CD8-positive, alpha-beta memory T cell (primary cell): ENCODE measurements at regions not wholly inside any gene's neighbourhood (a gene's known extent, or its start where the extent isn't known, plus 50 kb on each side); places are given as distances from the start of the nearest gene placed in this dataset.

Experiments
- CTCF ChIA-PET: fragments of 350-600 bp; sonication (Branson Sonifier 250); formaldehyde crosslinking; loops from one replicate; lab custom pipeline; 2021; ENCODE audit warnings: antibody characterized with exemption; lab: Charles Lee
- POLR2A ChIA-PET: fragments of 350-600 bp; sonication (Branson Sonifier 250); formaldehyde crosslinking; loops from one replicate; lab custom pipeline; 2021; ENCODE audit warnings: antibody characterized with exemption; lab: Charles Lee
- DNase-seq, 5 donors: peaks; one replicate each; pipeline versions ENCODE4 v3.0.0 to v3.0.0-alpha.2; 2020 to 2022; ENCODE audit warnings: mixed read lengths in 1 of 5
- H3K27ac ChIP-seq: one replicate; pipeline ENCODE4 v1.7.0; 2013; ENCODE audit warnings: low read depth, mild to moderate bottlenecking, low read length, moderate library complexity
- H3K27me3 ChIP-seq: 2 replicates; pipeline ENCODE4 v1.7.0; 2013; ENCODE audit warnings: low read length, mild to moderate bottlenecking; ENCODE audit not compliant: insufficient read depth, poor library complexity, severe bottlenecking
- H3K36me3 ChIP-seq: 2 replicates; pipeline ENCODE4 v1.7.0; 2013; ENCODE audit warnings: mild to moderate bottlenecking, low read length, moderate library complexity; ENCODE audit not compliant: insufficient read depth
- H3K4me1 ChIP-seq: 2 replicates; pipeline ENCODE4 v1.7.0; 2013; ENCODE audit warnings: mild to moderate bottlenecking, low read length, moderate library complexity; ENCODE audit not compliant: insufficient read depth
- H3K4me3 ChIP-seq: 2 replicates; pipeline ENCODE4 v1.7.0; 2013; ENCODE audit warnings: mild to moderate bottlenecking, low read length
- H3K9me3 ChIP-seq: 2 replicates; pipeline ENCODE4 v1.7.0; 2013; ENCODE audit warnings: mild to moderate bottlenecking, low read length
- H3K27ac Mint-ChIP-seq, 8 donors: one replicate each; pipeline ENCODE4 v1.8.0; 2020 to 2021; ENCODE audit warnings: mixed read lengths in 8 of 8, mild to moderate bottlenecking in 6 of 8, inconsistent platforms in 3 of 8, moderate library complexity in 3 of 8
- H3K27me3 Mint-ChIP-seq, 2 donors: one replicate each; pipeline ENCODE4 v1.8.0; 2020 to 2021; ENCODE audit warnings: mixed read lengths in 2 of 2, mild to moderate bottlenecking in 1 of 2, moderate library complexity in 1 of 2
- H3K36me3 Mint-ChIP-seq, 3 donors: one replicate each; pipeline ENCODE4 v1.8.0; 2020 to 2021; ENCODE audit warnings: mixed read lengths in 3 of 3, inconsistent platforms in 1 of 3, mild to moderate bottlenecking in 1 of 3
- H3K4me1 Mint-ChIP-seq, 3 donors: one replicate each; pipeline ENCODE4 v1.8.0; 2020 to 2021; ENCODE audit warnings: mixed read lengths in 3 of 3, inconsistent platforms in 1 of 3, mild to moderate bottlenecking in 1 of 3
- H3K4me3 Mint-ChIP-seq, 7 donors: one replicate each; pipeline ENCODE4 v1.8.0; 2020 to 2021; ENCODE audit warnings: mixed read lengths in 7 of 7, mild to moderate bottlenecking in 6 of 7, moderate library complexity in 4 of 7, inconsistent platforms in 2 of 7
- H3K9me3 Mint-ChIP-seq, 5 donors: one replicate each; pipeline ENCODE4 v1.8.0; 2020 to 2022; ENCODE audit warnings: mixed read lengths in 5 of 5, mild to moderate bottlenecking in 3 of 5, moderate library complexity in 2 of 5, inconsistent platforms in 1 of 5

DNA sequence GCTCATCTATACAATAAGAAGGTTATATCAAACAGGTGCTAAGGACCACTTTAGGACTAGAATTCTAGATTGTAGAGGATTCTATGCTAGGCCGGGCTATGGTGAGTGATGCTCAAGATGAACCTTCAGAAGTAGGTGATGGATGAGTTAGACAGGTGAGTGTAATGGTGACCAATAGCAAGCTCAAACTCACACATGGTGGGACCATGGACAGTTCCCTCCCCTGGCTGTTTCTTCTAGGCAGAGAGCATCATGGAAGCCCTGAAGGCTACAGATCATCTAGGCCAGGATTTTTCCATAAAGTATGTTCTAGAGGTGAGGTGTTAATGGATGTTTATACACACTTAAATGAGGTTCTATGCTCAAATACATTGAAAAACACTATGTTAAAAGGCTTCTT is 162.2 kb upstream of the WDR11 start:
- Mint-ChIP-seq H3K27ac (peak overlapping the region in 1 of 8 donors; percentile 23), H3K4me3 (no peak overlapping the region), H3K36me3 (no peaks in the 10 kb centered on the region), H3K27me3 (peaks cover 0 to 4% of the 10 kb centered on the region in 2 donors), H3K4me1 (peaks cover 16 to 40% (median 29%) of the 10 kb centered on the region in 3 donors), H3K9me3 (peaks cover 0 to 6% (median 0%) of the 10 kb centered on the region in 5 donors)
- ChIA-PET CTCF (no interaction called here), POLR2A (no interaction called here)
- Histone ChIP-seq H3K27ac (no peak overlapping the region), H3K4me1 (no peaks in the 10 kb centered on the region), H3K9me3 (no peaks in the 10 kb centered on the region), H3K36me3 (no peaks in the 10 kb centered on the region), H3K27me3 (no peaks in the 10 kb centered on the region), H3K4me3 (no peak overlapping the region)
- DNase-seq, result no peak

DNA sequence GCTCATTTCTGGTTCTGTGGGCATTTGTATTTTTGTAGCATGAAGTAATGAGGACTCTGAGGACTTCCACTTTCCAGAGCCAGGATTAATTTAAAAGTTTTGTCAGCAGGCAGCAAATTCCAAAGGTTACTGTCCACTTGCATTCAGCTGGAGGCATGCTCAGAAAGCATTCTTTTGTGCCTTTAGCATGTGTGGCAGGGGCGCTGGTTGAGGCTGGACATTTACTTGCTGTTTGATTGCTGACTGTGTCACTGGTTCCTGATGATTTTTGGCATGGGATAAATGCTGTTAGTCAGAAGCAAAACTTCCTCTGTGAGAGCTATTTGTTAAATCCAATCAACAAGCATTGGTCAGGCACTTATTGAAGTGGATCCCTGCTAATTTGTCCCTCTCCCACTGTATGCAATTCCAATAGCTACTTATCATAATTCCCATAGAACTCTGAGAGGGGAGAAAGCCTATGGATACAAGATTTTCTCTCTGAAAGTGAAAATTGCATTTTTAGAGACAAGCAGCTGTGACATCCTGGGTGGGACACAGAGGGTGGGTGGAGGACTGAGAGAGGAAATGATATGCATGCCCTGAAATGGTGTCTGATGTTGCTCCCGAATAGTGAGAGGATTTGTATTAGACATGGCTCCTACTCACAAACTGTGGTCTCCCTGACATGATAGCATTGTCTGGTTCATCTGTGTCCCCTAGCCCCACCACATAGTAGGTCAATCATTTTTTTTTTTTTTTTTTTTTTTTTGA is 161.2 kb upstream of the WDR11 start:
- H3K27ac Mint-ChIP-seq, result peak overlapping the region in 4 of 8 donors; percentile 46 to 78 (median 74)
- H3K27me3 Mint-ChIP-seq, result peaks cover 0 to 4% of the 10 kb centered on the region in 2 donors
- peak overlapping the region in 1 of 7 donors; percentile 15 for H3K4me3 Mint-ChIP-seq
- Histone ChIP-seq H3K27me3 (no peaks in the 10 kb centered on the region), H3K4me3 (no peak overlapping the region), H3K27ac (no peak overlapping the region), H3K36me3 (no peaks in the 10 kb centered on the region), H3K9me3 (no peaks in the 10 kb centered on the region), H3K4me1 (no peaks in the 10 kb centered on the region)
- no peaks in the 10 kb centered on the region for H3K36me3 Mint-ChIP-seq
- POLR2A ChIA-PET, result no interaction called here
- DNase-seq, result no peak
- peaks cover 16 to 30% (median 20%) of the 10 kb centered on the region in 3 donors for H3K4me1 Mint-ChIP-seq
- H3K9me3 Mint-ChIP-seq, result peaks cover 0 to 17% (median 2%) of the 10 kb centered on the region in 5 donors
- CTCF ChIA-PET, result no interaction called here

DNA sequence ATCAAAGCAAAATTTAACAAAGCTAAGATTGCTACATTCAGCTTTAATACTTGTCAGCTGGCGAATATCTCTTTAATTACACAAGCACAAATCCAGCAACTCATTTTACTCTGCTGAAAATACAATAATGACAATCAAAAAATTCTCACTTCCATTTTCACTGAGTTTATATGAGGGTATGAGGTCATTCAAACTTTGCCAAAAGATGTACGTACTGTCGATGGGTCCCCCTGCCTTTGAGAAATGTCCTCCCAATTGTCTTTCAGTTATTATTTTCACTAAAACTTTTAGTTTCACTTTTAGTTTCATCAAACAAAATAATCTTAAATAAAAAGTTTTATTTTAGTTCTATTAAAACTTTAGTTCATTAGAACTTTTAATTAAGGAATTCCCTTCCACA is 159.5 kb upstream of the WDR11 start:
- H3K4me1 Mint-ChIP-seq, result peaks cover 14 to 30% (median 16%) of the 10 kb centered on the region in 3 donors
- H3K4me3 Mint-ChIP-seq, result peak overlapping the region in 6 of 7 donors; percentile 14 to 76 (median 46)

DNA sequence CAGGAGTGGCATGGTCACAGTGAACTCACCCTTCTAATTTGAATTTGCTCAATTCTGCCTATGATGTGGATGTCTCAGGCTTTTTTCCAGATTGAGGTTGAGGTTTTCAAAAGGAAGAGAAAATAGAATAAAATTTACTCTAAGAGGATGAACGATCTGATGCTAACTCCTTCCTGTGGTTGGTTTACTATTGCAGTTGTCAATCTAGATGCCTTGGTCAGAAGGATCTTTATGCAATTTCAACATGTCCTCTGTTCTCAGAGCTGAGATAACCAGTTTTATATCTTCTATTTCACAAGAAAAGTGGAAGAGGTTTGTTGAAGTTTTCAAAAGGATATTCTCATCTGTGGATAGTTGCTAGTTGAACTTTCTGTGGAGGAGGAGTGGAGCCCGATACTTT is 150.7 kb upstream of the WDR11 start:
- peaks cover 22 to 33% (median 25%) of the 10 kb centered on the region in 5 donors for H3K9me3 Mint-ChIP-seq

More for the DNA sequence above, 159.5 kb upstream of the WDR11 start:
- Histone ChIP-seq H3K27ac (no peak overlapping the region), H3K4me3 (no peak overlapping the region), H3K9me3 (no peaks in the 10 kb centered on the region), H3K4me1 (no peaks in the 10 kb centered on the region), H3K27me3 (no peaks in the 10 kb centered on the region), H3K36me3 (no peaks in the 10 kb centered on the region)
- Mint-ChIP-seq H3K27me3 (no peaks in the 10 kb centered on the region), H3K9me3 (peaks cover 0 to 28% (median 3%) of the 10 kb centered on the region in 5 donors), H3K36me3 (no peaks in the 10 kb centered on the region), H3K27ac (no peak overlapping the region)
- no peak for DNase-seq
- ChIA-PET CTCF (no interaction called here), POLR2A (no interaction called here)

DNA sequence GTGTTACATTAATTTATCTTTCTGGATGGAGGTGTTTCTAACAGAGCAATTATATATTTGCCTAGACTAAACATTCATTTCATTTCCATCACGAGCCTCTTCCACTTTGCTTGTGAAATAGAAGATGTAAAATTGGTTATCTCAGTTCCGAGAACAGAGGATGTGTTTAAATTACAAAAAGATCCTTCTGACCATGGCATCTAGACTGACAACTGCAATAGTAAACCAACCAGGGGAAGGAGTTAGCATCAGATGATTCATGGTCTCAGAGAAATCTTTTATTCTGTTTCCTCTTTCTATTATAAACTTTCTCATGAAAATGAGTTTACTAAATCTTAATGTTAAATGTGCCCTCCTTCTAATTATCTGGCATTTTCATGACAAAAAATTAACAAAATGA is 149.8 kb upstream of the WDR11 start:
- H3K36me3 ChIP-seq, result no peaks in the 10 kb centered on the region
- ChIA-PET POLR2A (no interaction called here), CTCF (no interaction called here)
- Mint-ChIP-seq H3K9me3 (peaks cover 20 to 26% (median 22%) of the 10 kb centered on the region in 5 donors), H3K4me1 (no peaks in the 10 kb centered on the region), H3K36me3 (no peaks in the 10 kb centered on the region), H3K27me3 (peaks cover 0 to 6% of the 10 kb centered on the region in 2 donors), H3K27ac (no peak overlapping the region), H3K4me3 (no peak overlapping the region)
- H3K9me3 ChIP-seq, result no peaks in the 10 kb centered on the region
- no peak overlapping the region for H3K4me3 ChIP-seq
- no peaks in the 10 kb centered on the region for H3K4me1 ChIP-seq
- no peak overlapping the region for H3K27ac ChIP-seq
- H3K27me3 ChIP-seq, result no peaks in the 10 kb centered on the region
- DNase-seq, result no peak

More for the DNA sequence above, 150.7 kb upstream of the WDR11 start:
- Histone ChIP-seq H3K27me3 (no peaks in the 10 kb centered on the region), H3K4me3 (no peak overlapping the region), H3K4me1 (no peaks in the 10 kb centered on the region), H3K27ac (no peak overlapping the region), H3K36me3 (no peaks in the 10 kb centered on the region), H3K9me3 (no peaks in the 10 kb centered on the region)
- H3K4me1 Mint-ChIP-seq, result no peaks in the 10 kb centered on the region
- H3K27me3 Mint-ChIP-seq, result peaks cover 0 to 6% of the 10 kb centered on the region in 2 donors
- no peak for DNase-seq
- no peak overlapping the region for H3K4me3 Mint-ChIP-seq
- ChIA-PET POLR2A (no interaction called here), CTCF (no interaction called here)
- no peaks in the 10 kb centered on the region for H3K36me3 Mint-ChIP-seq
- H3K27ac Mint-ChIP-seq, result no peak overlapping the region

DNA sequence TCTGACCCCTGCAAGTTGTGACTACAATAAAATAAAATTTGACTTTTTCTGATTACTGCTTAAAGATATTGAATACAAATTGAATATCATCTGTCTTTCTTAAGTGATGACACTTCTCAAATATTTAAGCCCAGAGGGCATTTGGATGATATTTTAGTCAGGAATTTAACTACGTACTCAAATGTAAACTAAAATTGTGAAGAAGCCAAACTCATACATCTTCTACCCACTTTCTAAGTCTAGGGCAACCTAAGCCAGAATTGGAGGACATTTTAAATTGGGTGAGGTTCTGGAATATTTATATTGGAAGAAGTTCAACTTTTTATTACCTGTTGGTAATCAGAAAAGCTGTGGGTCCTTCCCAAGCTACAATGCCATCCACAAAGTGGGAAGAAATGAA is 149.1 kb upstream of the WDR11 start:
- no peak for DNase-seq
- ChIA-PET POLR2A (no interaction called here), CTCF (no interaction called here)
- Histone ChIP-seq H3K9me3 (no peaks in the 10 kb centered on the region), H3K27ac (no peak overlapping the region), H3K36me3 (no peaks in the 10 kb centered on the region), H3K27me3 (no peaks in the 10 kb centered on the region), H3K4me3 (no peak overlapping the region), H3K4me1 (no peaks in the 10 kb centered on the region)
- Mint-ChIP-seq H3K36me3 (no peaks in the 10 kb centered on the region), H3K9me3 (peaks cover 13 to 26% (median 19%) of the 10 kb centered on the region in 5 donors), H3K27me3 (peaks cover 0 to 6% of the 10 kb centered on the region in 2 donors), H3K4me3 (no peak overlapping the region), H3K27ac (no peak overlapping the region), H3K4me1 (no peaks in the 10 kb centered on the region)

DNA sequence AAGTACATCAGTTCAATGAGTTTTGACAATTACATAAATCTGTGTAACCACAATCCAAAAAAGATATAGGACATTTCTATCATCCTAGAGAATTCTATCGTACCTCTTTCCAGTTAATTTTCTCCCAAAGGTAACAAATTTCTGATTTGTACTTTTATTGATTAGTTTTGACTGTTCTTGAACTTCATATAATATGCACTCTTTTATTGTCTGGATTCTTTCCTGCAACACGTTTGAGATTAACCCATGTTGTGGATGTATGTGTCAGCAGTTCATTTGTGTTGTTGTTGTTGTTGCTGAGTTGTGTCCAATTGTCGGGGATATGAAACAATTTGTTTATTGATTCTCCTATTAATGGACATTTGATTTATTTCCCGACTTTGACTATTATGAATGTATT is 145.9 kb upstream of the WDR11 start:
- Mint-ChIP-seq H3K27me3 (peaks cover 3 to 6% of the 10 kb centered on the region in 2 donors), H3K4me1 (no peaks in the 10 kb centered on the region), H3K4me3 (no peak overlapping the region), H3K36me3 (no peaks in the 10 kb centered on the region), H3K27ac (no peak overlapping the region), H3K9me3 (peaks cover 0 to 7% (median under 1%) of the 10 kb centered on the region in 5 donors)
- no peaks in the 10 kb centered on the region for H3K4me1 ChIP-seq
- CTCF ChIA-PET, result no interaction called here
- DNase-seq, result no peak
- H3K4me3 ChIP-seq, result no peak overlapping the region
- no peaks in the 10 kb centered on the region for H3K36me3 ChIP-seq
- POLR2A ChIA-PET, result no interaction called here
- H3K27me3 ChIP-seq, result no peaks in the 10 kb centered on the region
- H3K27ac ChIP-seq, result no peak overlapping the region
- H3K9me3 ChIP-seq, result no peaks in the 10 kb centered on the region

DNA sequence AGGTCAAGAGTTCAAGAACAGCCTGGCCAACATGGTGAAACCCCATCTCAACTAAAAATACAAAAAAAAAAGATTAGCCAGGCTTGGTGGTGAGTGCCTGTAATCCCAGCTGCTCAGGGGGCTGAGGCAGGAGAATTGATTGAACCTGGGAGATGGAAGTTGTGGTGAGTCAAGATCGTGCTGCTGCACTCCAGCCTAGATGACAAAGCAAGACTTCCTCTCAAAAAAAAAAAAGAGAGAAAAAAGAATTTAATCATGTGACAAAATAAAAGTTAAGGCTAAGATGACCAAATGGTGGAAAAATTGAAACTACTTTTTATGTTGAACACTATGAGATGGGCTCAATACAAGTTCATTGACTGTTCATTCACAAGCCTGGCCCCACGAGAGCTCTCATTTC is 141.1 kb upstream of the WDR11 start:
- Histone ChIP-seq H3K4me3 (no peak overlapping the region), H3K27me3 (no peaks in the 10 kb centered on the region), H3K4me1 (no peaks in the 10 kb centered on the region), H3K9me3 (no peaks in the 10 kb centered on the region), H3K36me3 (no peaks in the 10 kb centered on the region), H3K27ac (no peak overlapping the region)
- Mint-ChIP-seq H3K9me3 (peaks cover 0 to 3% (median 0%) of the 10 kb centered on the region in 5 donors), H3K4me3 (no peak overlapping the region), H3K4me1 (peaks cover 0 to 9% (median 3%) of the 10 kb centered on the region in 3 donors), H3K27me3 (peaks cover under 1 to 5% of the 10 kb centered on the region in 2 donors), H3K36me3 (no peaks in the 10 kb centered on the region), H3K27ac (no peak overlapping the region)
- DNase-seq, result no peak
- POLR2A ChIA-PET, result no interaction called here
- CTCF ChIA-PET, result no interaction called here
